ENCODE measurements at regions not wholly inside any gene's neighbourhood (a gene's known extent, or its start where the extent isn't known, plus 50 kb on each side); places are given as distances from the start of the nearest gene placed in this dataset.

GRCh38 chr3:18782191-18782590 lies 357.1 kb upstream of the SATB1 start:
- WGBS (ENCODE audit: insufficient coverage, low coverage, missing lambda C conversion rate), result 0% methylated on average over 2 of the region's 2 CpGs
- TF ChIP-seq AFF4 (CRISPR knock-in tag; IDR thresholded peaks at IDR 0.05), result no peak
- TF ChIP-seq ELK3 (CRISPR knock-in tag; IDR thresholded peaks at IDR 0.05), result no peak
- no peak for TF ChIP-seq TEAD2 (tag; IDR thresholded peaks at IDR 0.05)
- TF ChIP-seq ELF2 (CRISPR knock-in tag; IDR thresholded peaks at IDR 0.05), result no peak
- TF ChIP-seq ZNF57 (CRISPR knock-in tag; IDR thresholded peaks at IDR 0.05), result no peak
- no peak for TF ChIP-seq ZNF830 (CRISPR knock-in tag; IDR thresholded peaks at IDR 0.05)
- no peak for TF ChIP-seq TRIM25 (IDR thresholded peaks at IDR 0.05; ENCODE audit: borderline replicate concordance)
- no peak for TF ChIP-seq ZBED1 (IDR thresholded peaks at IDR 0.05)
- TF ChIP-seq DPF2 (IDR thresholded peaks at IDR 0.05), result no peak
- TF ChIP-seq, protein P1, sequence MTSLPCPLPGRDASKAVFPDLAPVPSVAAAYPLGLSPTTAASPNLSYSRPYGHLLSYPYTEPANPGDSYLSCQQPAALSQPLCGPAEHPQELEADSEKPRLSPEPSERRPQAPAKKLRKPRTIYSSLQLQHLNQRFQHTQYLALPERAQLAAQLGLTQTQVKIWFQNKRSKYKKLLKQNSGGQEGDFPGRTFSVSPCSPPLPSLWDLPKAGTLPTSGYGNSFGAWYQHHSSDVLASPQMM (CRISPR knock-in tag; IDR thresholded peaks at IDR 0.05), result no peak
- no peak for TF ChIP-seq SMARCA4 (IDR thresholded peaks at IDR 0.05)
- TF ChIP-seq E2F3 (CRISPR knock-in tag; IDR thresholded peaks at IDR 0.05), result no peak
- no peak for TF ChIP-seq PURB (CRISPR knock-in tag; IDR thresholded peaks at IDR 0.05; ENCODE audit: low read depth)
- TF ChIP-seq FOSL1 (tag; conservative IDR thresholded peaks at IDR 0.05), result no peak
- TF ChIP-seq EGR1 (conservative IDR thresholded peaks at IDR 0.05), result no peak
- no peak for TF ChIP-seq ZC3H8 (IDR thresholded peaks at IDR 0.05)
- no peak for TF ChIP-seq MAFK (IDR thresholded peaks at IDR 0.05; ENCODE audit: low read length)
- ChIA-PET CTCF (ENCODE audit: low intra/inter-chr PET ratio) (no interaction called here), POLR2A (no interaction called here)
- in situ Hi-C loops (cut with MboI), result no loop called here
- Histone ChIP-seq H3K9ac (ENCODE audit: insufficient read depth in 1 of 2, low read depth in 2 of 2, low read length in 2 of 2) (no peak overlapping the region), H3K27ac (ENCODE audit: extremely low read depth, low read depth, low read length) (no peak overlapping the region), H3K4me1 (replicated peaks in 1 of 2; ENCODE audit: control insufficient read depth in 2 of 2, insufficient read depth in 2 of 2, low read length in 2 of 2) (no peaks in the 10 kb centered on the region), H3K9me3 (replicated peaks; ENCODE audit: control insufficient read depth, insufficient read depth, low read depth, low read length) (no peaks in the 10 kb centered on the region; the same call in 1 of the 2 replicates), H3K36me3 (ENCODE audit: control insufficient read depth, insufficient read depth, low read length) (no peaks in the 10 kb centered on the region), H3K27me3 (ENCODE audit: control insufficient read depth in 2 of 2, insufficient read depth in 2 of 2, low read length in 2 of 2) (no peaks in the 10 kb centered on the region), H2AFZ (ENCODE audit: low read depth, low read length) (no peak overlapping the region), H3K4me3 (no peak overlapping the region), H3K9me1 (ENCODE audit: control insufficient read depth, insufficient read depth, low read length) (no peaks in the 10 kb centered on the region), H4K20me1 (replicated peaks; ENCODE audit: control insufficient read depth, insufficient read depth, low read length) (no peaks in the 10 kb centered on the region), H3K79me2 (ENCODE audit: control insufficient read depth, insufficient read depth, low read length) (no peaks in the 10 kb centered on the region), H3K4me2 (ENCODE audit: insufficient read depth, low read length) (no peak overlapping the region)
- no peak for FAIRE-seq
- no peak for ATAC-seq
- intact Hi-C loops (cut with micrococcal nuclease), result no loop called here
- no TSS peak for BruUV-seq (replicated peaks)
- no peak for DNase-seq (ENCODE audit: extremely low read depth in 1 of 4, low spot score in 3 of 4)

Data from K562 (cell line).